Renal cortex interstitium (tissue), 11 donors: ENCODE measurements at regions not wholly inside any gene's neighbourhood (a gene's known extent, or its start where the extent isn't known, plus 50 kb on each side); places are given as distances from the start of the nearest gene placed in this dataset.

Experiments used
- DNase-seq, 11 donors: peaks; one replicate each; pipeline ENCODE4 v3.0.0-alpha.2; 2013; ENCODE audit warnings: low read depth in 9 of 11, low spot score in 4 of 11; ENCODE audit errors: extremely low read depth in 1 of 11

- no peak for DNase-seq
Observed at GRCh38 chr14:73800970-73801515, 50.6 kb upstream of the PTGR2 start.

DNA sequence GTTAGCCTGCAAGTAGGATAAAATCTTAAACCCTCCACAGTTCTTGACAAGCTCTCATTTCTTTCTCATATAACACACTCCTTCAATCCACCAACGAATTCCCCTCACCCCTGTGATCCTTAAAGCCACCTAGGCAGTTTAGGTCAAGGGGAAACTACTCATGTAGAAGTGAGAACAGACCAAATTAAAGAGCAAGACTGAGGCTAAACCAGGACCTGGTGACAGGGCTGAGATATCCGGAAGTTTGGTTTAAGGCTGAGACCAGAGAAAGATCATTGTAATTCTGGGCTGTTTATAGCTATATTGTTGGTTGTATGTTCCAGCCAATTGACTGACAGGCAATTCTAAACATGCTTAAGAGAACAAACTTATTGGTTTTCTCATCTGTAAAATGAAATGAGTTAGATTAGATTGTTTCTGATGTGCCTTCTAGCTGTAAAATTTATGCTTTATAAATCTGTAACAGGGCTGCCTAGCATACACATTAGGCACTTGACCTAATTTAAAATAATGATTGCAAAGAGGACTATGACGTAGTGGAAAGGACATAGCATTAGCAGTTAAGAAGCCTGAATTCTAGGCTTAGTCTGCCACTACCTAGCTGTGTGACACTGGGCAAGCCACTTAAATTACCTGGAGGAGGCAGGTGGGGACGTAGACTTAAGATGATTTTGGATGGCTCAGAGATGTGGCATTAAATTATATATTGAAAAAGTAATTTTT is 53.9 kb upstream of the PTGR2 start:
- no peak for DNase-seq

DNA sequence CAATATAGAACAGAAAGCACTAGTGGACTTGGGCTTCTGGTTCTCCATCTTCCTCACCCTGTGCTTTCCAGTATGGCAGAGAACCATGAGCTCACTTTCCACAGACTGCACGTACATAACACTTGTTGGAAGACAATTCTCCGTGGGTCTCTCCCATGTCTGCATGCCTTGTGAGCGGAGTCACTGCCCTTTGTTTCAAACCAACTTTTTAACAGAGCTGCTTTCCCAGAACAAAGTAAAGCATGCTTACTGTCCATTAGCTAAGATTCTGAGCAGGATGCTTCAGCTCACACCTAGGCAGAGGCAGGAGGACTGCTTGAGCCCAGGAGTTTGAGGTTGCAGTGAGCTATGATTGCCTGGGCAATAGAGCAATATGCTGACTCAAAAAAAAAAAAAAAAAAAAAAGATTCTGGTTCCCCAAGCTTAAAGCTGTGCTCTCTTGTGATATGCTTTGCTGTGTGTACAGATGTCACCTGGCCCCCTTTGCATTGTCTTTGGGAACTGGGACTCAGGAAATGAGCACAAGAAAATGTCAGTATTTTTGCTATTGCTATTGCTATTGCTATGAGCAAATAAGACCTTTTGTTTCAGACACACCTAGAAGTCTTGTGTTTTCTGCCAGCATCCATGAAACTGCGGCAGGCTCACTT is 54.6 kb upstream of the PTGR2 start:
- no peak for DNase-seq

DNA sequence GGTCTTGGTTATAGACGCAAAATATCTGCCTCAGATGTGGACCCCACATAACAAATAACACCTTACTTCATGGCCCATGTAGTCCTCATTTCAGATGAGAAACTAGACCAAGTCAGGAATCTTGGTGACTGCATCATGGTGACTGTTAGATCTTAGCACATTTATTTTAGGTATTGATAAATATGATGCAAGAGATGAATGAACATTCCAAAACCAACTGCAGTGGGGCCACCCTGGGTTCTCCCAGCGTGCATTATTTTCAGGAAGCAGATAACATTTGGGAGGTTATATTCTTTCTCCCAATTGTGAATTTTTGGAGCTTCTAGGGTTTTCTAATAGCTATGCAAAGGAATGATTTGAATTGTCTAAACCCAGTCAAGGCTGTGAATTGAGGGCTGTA is 55.2 kb upstream of the PTGR2 start:
- DNase-seq: no peak

GRCh38 chr14:73795974-73796373 is 55.7 kb upstream of the PTGR2 start:
- DNase-seq: no peak

- no peak for DNase-seq
Observed at GRCh38 chr14:73795466-73795865, 56.2 kb upstream of the PTGR2 start.

GRCh38 chr14:73794146-73794545 is 57.5 kb upstream of the PTGR2 start:
- DNase-seq: no peak

- no peak for DNase-seq
Observed at GRCh38 chr14:73792481-73792880, 59.1 kb upstream of the PTGR2 start.

GRCh38 chr14:73789989-73790581 is 61.5 kb upstream of the PTGR2 start:
- DNase-seq: no peak

GRCh38 chr14:73788701-73789551 is 62.7 kb upstream of the PTGR2 start:
- DNase-seq: no peak

- DNase-seq: no peak
Observed at GRCh38 chr14:73788317-73788598, 63.4 kb upstream of the PTGR2 start.

DNA sequence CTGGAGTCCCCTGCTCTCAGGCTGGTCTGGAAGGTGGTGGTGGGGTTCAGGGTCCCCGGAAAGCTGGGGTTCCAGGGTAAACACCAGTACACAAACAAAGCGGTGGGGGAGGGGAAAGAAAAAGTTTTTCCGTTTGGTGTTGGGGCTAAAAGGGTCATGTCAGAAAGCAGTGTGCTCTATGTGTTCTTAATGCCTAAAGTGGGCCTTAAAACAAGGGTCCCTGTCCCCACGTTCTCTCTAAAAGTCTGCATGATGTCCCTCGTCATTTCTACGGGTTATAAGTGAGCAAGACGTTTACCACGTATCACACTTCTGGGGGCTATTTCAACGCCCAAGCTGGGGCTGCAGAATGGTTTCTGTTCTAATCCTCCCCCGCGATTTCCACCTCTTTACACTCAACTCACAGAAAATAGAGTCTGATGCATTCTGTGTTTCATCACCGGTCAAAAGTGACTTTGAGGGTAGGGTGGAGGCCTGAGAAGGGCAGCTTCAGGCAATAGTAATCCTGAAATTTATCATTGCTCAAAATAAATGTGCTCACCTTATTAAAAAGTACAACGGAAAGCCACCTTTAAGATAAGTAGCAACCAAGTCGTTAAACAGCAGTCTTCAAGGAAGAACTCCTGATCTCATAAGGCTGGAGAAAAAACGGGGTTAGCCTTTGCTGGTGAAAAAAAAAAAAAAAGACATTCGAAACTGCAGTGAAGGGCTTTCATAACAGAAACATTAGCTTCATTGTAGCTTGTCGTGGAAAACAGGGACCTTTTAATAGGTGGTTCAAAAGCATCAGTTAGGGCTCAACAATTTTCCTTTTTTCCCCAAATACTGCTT is 63.9 kb upstream of the PTGR2 start:
- peak in 1 of 11 donors; percentile 14 for DNase-seq

DNA sequence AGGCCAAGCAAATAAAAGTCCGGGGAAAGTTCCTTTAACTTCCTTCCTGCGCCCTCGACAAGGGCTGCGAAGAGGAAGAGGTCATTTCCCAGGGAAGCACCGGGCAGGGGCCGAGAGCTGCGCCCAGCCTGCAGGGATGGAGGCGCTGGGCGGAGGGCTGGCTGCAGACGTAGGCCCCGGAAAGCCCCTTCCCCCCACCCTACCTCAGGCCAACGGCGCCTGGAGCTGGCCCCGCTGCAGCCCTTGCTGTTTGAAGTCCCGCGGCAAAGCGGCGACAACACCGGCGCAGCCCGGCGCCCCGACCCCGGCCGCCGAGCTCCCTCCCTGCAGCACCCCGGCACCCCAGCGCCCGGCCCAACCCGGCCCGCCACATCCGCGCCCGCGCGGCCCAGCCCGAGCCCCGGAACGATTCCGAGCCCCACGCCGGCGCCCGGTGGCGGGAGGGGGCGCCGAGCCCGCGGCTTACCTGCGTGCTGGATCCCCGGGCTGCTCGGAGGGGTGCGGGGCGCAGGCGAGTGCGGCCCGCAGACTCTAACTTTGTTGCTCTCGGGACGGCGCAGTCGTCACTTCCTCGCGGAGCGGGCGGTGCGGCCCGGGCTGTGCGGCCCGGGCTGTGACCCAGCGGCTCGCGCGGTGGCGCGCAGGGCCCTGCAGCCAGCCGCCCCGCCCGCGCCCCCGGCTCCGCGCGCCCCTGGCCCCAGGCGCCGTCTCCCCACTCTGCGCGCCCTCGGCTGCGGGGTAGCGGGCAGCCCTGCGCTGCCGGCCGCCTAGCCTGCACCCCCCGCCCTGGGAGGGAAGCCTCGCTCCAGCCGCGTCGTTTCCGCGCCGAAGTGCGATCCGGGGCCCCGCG is 64.8 kb upstream of the PTGR2 start:
- peak in 2 of 11 donors; percentile 50 to 53 for DNase-seq

- peak in 2 of 11 donors; percentile 38 for DNase-seq
Observed at GRCh38 chr14:73785834-73786635, 65.6 kb upstream of the PTGR2 start.

GRCh38 chr14:73785336-73785833 is 66.2 kb upstream of the PTGR2 start:
- DNase-seq: peak in 1 of 11 donors; percentile 28

- DNase-seq: no peak
Observed at GRCh38 chr14:73784988-73785313, 66.7 kb upstream of the PTGR2 start.
